H1 (cell line): ENCODE measurements at regions not wholly inside any gene's neighbourhood (a gene's known extent, or its start where the extent isn't known, plus 50 kb on each side); places are given as distances from the start of the nearest gene placed in this dataset.

Experiments
- BCL11A ChIP-seq, 2 experiments: IDR thresholded peaks; one replicate each; pipeline ENCODE4 v1.6.1; 2011; ENCODE audit warnings: low read depth in 2 of 2, low read length in 2 of 2, mild to moderate bottlenecking in 2 of 2
- CHD2 ChIP-seq: IDR thresholded peaks from 2 replicates; pipeline ENCODE4 v1.6.1; 2012; ENCODE audit warnings: low read length, improper control_type of control experiment
- EP300 ChIP-seq, 2 experiments: IDR thresholded peaks; 1 replicate in 1 of 2; 2 replicates in 1 of 2; pipeline ENCODE4 v1.6.1; 2011 to 2012; ENCODE audit warnings: low read depth in 2 of 2, low read length in 2 of 2, mild to moderate bottlenecking in 2 of 2, borderline replicate concordance in 1 of 2, inconsistent platforms in 1 of 2, moderate library complexity in 1 of 2
- NANOG ChIP-seq: IDR thresholded peaks from 2 replicates; pipeline ENCODE4 v1.6.1; 2011; ENCODE audit warnings: low read length, low read depth, mild to moderate bottlenecking, inconsistent platforms; ENCODE audit not compliant: insufficient read depth, poor library complexity, severe bottlenecking
- POU5F1 ChIP-seq: IDR thresholded peaks from 2 replicates; pipeline ENCODE4 v1.6.1; 2011; ENCODE audit warnings: low read depth, mild to moderate bottlenecking, low read length, moderate library complexity
- SP4 ChIP-seq: IDR thresholded peaks from 2 replicates; pipeline ENCODE4 v1.6.1; 2012; ENCODE audit warnings: low read length, inconsistent platforms
- TF ChIP-seq, protein P1 (sequence below), 3 experiments: IDR thresholded peaks; 1 replicate in 2 of 3; 2 replicates in 1 of 3; pipeline versions ENCODE4 v1.5.1 to v1.6.1; 2011; ENCODE audit warnings: low read length in 3 of 3, mild to moderate bottlenecking in 3 of 3, inconsistent platforms in 2 of 3, low read depth in 1 of 3, moderate library complexity in 1 of 3; ENCODE audit not compliant: insufficient read depth in 1 of 3; ENCODE audit errors: control extremely low read depth in 1 of 3

DNA sequence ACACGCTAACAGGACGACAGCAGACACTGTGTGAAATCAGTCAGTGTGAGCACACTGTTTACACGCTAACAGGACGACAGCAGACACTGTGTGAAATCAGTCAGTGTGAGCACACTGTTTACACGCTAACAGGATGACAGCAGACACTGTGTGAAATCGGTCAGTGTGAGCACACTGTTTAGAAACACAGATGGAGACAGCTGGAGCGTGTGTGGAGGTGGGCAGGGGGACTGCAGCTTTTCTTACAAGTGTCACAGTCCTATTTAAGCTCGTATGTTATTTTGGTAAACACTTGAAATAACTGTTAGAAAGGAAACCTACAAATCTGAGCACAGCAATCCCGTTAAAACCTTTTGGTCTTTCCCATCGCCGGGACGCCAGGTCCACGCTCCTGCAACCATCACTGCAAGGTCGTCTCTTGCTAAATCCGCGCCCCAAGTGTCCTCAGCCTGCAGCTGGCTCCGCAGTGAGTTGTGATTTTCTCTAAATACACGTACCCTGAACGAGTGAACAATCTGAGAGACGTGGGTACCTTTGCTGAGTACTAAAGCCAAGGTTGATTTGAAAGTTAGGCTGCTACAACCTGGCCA lies 58.9 kb upstream of the CTDP1 start (continued):
- TF ChIP-seq NANOG (no peak), BCL11A (IDR thresholded peaks at IDR 0.05; ENCODE audit: low read depth in 2 of 2, low read length in 2 of 2) (no peak), SP4 (no peak), POU5F1 (no peak), CHD2 (no peak), EP300 (IDR thresholded peaks at IDR 0.05; ENCODE audit: borderline replicate concordance in 1 of 2, low read depth in 2 of 2, low read length in 2 of 2) (no peak)
- TF ChIP-seq, protein P1, sequence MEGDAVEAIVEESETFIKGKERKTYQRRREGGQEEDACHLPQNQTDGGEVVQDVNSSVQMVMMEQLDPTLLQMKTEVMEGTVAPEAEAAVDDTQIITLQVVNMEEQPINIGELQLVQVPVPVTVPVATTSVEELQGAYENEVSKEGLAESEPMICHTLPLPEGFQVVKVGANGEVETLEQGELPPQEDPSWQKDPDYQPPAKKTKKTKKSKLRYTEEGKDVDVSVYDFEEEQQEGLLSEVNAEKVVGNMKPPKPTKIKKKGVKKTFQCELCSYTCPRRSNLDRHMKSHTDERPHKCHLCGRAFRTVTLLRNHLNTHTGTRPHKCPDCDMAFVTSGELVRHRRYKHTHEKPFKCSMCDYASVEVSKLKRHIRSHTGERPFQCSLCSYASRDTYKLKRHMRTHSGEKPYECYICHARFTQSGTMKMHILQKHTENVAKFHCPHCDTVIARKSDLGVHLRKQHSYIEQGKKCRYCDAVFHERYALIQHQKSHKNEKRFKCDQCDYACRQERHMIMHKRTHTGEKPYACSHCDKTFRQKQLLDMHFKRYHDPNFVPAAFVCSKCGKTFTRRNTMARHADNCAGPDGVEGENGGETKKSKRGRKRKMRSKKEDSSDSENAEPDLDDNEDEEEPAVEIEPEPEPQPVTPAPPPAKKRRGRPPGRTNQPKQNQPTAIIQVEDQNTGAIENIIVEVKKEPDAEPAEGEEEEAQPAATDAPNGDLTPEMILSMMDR (IDR thresholded peaks at IDR 0.05; ENCODE audit: control extremely low read depth in 1 of 3, insufficient read depth in 1 of 3, low read depth in 1 of 3, low read length in 3 of 3): no peak
